Left renal cortex interstitium (tissue), 4 donors: ENCODE measurements at regions not wholly inside any gene's neighbourhood (a gene's known extent, or its start where the extent isn't known, plus 50 kb on each side); places are given as distances from the start of the nearest gene placed in this dataset.
"Not testable (repeated sequence)": the region's sequence is repeated elsewhere in the genome, so short reads cannot be mapped to it uniquely, and the experiment has no call there.

Experiments
- DNase-seq, 4 donors: peaks; one replicate each; pipeline ENCODE4 v3.0.0-alpha.2; 2013; ENCODE audit warnings: low read depth in 4 of 4, low spot score in 2 of 4, missing footprints in 1 of 4

DNA sequence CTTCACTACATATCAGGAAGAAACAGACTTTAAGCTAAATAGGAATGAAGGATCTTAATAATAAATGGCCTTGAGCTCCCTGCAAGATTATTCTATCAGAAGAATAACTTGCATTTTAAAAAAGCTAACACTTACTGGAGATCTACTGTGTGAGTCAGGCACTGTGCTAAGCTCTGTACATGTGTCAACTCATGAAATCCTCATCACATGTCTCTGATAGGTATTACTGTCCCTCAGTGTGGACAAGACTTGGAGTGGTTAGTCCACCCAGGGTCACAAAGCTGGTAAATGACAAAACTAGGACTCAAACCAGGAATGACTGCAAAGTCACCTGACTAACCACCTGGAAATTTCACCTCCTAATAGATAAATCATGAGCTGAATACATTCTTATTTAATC, 57.1 kb upstream of the KCTD7 start:
- no peak for DNase-seq

- not testable (repeated sequence) for DNase-seq
Observed at GRCh38 chr7:66573782-66574495, 54.7 kb upstream of the KCTD7 start.

GRCh38 chr7:66574768-66575167, 53.9 kb upstream of the KCTD7 start:
- DNase-seq = not testable (repeated sequence)

GRCh38 chr7:66575398-66575797, 53.3 kb upstream of the KCTD7 start:
- no peak for DNase-seq

DNA sequence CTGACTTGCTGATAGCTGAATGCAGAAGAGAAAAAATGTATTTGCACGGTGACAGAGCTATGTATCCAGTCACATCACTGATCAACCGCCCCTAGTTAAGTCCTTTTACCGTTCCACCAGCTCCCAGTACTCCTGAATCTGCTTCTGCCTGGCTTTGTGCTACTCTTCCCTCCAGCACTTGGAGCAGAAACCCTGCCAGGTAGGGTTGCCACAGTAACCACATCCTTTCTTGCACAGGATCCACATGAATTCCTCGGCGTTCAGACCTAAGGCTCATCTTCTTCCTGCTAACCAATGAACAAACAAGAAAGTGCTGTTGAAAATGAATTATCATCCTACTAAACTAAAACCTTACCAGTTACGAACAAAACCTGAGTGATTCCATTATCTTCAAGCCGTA, 52.0 kb upstream of the KCTD7 start:
- DNase-seq = no peak
